Hepatocyte (in vitro differentiated cells): ENCODE measurements at regions not wholly inside any gene's neighbourhood (a gene's known extent, or its start where the extent isn't known, plus 50 kb on each side); places are given as distances from the start of the nearest gene placed in this dataset.

Source experiments
- DNase-seq: peaks from one replicate; pipeline ENCODE4 v3.0.0-alpha.2; 2016; ENCODE audit warnings: low spot score
- H2AFZ ChIP-seq: fragments of 200-600 bp; sonication (generic); 2 replicates; pipeline ENCODE4 v1.6.0; 2016; ENCODE audit warnings: antibody characterized with exemption, mild to moderate bottlenecking
- H3K27ac ChIP-seq: fragments of 200-600 bp; sonication (generic); 2 replicates; pipeline ENCODE4 v1.5.1; 2016; ENCODE audit warnings: mild to moderate bottlenecking
- H3K27me3 ChIP-seq: fragments of 200-600 bp; sonication (generic); 2 replicates; pipeline ENCODE4 v1.6.1; 2016
- H3K36me3 ChIP-seq: fragments of 200-600 bp; sonication (generic); replicated peaks from 2 replicates; pipeline ENCODE4 v1.5.1; 2016; ENCODE audit warnings: low read depth; ENCODE audit not compliant: insufficient read depth
- H3K4me1 ChIP-seq: fragments of 200-600 bp; sonication (generic); 2 replicates; pipeline ENCODE4 v1.5.1; 2016; ENCODE audit warnings: mild to moderate bottlenecking, moderate library complexity; ENCODE audit not compliant: insufficient read depth
- H3K4me2 ChIP-seq: fragments of 200-600 bp; sonication (generic); 2 replicates; pipeline ENCODE4 v1.6.0; 2016
- H3K4me3 ChIP-seq: fragments of 200-600 bp; sonication (generic); 2 replicates; pipeline ENCODE4 v1.5.1; 2016; ENCODE audit warnings: mild to moderate bottlenecking
- H3K79me2 ChIP-seq: fragments of 200-600 bp; sonication (generic); 2 replicates; pipeline ENCODE4 v1.6.0; 2017; ENCODE audit warnings: mild to moderate bottlenecking
- H3K9me2 ChIP-seq: fragments of 200-600 bp; sonication (generic); replicated peaks from 2 replicates; pipeline ENCODE4 v1.6.0; 2017; ENCODE audit warnings: mild to moderate bottlenecking; ENCODE audit not compliant: insufficient read depth
- H3K9me3 ChIP-seq: fragments of 200-600 bp; sonication (generic); 2 replicates; pipeline ENCODE4 v1.5.1; 2016; ENCODE audit warnings: low read depth, mild to moderate bottlenecking
- H4K20me1 ChIP-seq: fragments of 200-600 bp; sonication (generic); 2 replicates; pipeline ENCODE4 v1.6.0; 2016; ENCODE audit warnings: mild to moderate bottlenecking; ENCODE audit not compliant: insufficient read depth, poor library complexity, severe bottlenecking
- EZH2 ChIP-seq: fragments of 200-600 bp; sonication (generic); IDR thresholded peaks from 2 replicates; pipeline ENCODE4 v1.6.1; 2016; ENCODE audit warnings: antibody characterized with exemption, mild to moderate bottlenecking, borderline replicate concordance
- EZH2phosphoT487 ChIP-seq: fragments of 200-600 bp; sonication (generic); IDR thresholded peaks from one replicate; pipeline ENCODE4 v1.6.1; 2018; ENCODE audit warnings: antibody characterized with exemption, mild to moderate bottlenecking, low read depth, moderate library complexity; ENCODE audit not compliant: unreplicated experiment, severe bottlenecking
- whole genome bisulfite sequencing: methylation state at CpG from one replicate; pipeline ENCODE4 v1.1.6; 2016; ENCODE audit warnings: low lambda C conversion rate; ENCODE audit errors: missing lambda C conversion rate; 5-methylcytosine and 5-hydroxymethylcytosine counted together
- TF ChIP-seq, protein P1 (sequence below): fragments of 200-600 bp; sonication (generic); IDR thresholded peaks from 2 replicates; pipeline ENCODE4 v1.5.1; 2016; ENCODE audit warnings: antibody characterized with exemption, mild to moderate bottlenecking; ENCODE audit not compliant: poor library complexity

DNA sequence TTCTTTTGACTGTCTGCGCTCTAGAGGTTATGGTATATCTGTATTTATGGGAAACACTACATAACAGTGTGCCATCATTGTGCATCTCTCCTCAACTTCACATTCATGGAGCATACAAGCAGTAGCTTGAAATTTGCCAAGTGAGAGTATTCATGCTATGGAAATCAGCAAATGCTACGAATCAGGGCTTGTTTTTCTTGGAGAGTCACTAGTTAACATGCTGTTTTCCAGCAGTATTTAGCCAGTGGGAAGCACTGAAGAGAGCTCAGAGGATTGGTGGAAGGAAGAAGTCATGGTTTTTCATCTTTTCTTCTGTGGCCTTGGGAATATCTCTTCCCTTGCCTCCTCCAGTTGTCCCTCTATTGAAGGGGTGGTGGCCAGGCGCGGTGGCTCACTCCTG lies 303.0 kb downstream of the PSAT1 start:
- no peak for DNase-seq
- 87% methylated on average over 4 of the region's 4 CpGs for WGBS
- Histone ChIP-seq H3K9me3 (no peaks in the 10 kb centered on the region), H3K9me2 (no peaks in the 10 kb centered on the region), H2AFZ (no peak overlapping the region), H3K27ac (no peak overlapping the region), H3K4me2 (no peak overlapping the region), H3K4me3 (no peak overlapping the region), H4K20me1 (no peaks in the 10 kb centered on the region), H3K27me3 (no peaks in the 10 kb centered on the region), H3K4me1 (peaks cover 2% of the 10 kb centered on the region), H3K36me3 (no peaks in the 10 kb centered on the region), H3K79me2 (no peaks in the 10 kb centered on the region)
- no peak for TF ChIP-seq EZH2phosphoT487
- TF ChIP-seq EZH2 = no peak
- TF ChIP-seq, protein P1, sequence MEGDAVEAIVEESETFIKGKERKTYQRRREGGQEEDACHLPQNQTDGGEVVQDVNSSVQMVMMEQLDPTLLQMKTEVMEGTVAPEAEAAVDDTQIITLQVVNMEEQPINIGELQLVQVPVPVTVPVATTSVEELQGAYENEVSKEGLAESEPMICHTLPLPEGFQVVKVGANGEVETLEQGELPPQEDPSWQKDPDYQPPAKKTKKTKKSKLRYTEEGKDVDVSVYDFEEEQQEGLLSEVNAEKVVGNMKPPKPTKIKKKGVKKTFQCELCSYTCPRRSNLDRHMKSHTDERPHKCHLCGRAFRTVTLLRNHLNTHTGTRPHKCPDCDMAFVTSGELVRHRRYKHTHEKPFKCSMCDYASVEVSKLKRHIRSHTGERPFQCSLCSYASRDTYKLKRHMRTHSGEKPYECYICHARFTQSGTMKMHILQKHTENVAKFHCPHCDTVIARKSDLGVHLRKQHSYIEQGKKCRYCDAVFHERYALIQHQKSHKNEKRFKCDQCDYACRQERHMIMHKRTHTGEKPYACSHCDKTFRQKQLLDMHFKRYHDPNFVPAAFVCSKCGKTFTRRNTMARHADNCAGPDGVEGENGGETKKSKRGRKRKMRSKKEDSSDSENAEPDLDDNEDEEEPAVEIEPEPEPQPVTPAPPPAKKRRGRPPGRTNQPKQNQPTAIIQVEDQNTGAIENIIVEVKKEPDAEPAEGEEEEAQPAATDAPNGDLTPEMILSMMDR = no peak

DNA sequence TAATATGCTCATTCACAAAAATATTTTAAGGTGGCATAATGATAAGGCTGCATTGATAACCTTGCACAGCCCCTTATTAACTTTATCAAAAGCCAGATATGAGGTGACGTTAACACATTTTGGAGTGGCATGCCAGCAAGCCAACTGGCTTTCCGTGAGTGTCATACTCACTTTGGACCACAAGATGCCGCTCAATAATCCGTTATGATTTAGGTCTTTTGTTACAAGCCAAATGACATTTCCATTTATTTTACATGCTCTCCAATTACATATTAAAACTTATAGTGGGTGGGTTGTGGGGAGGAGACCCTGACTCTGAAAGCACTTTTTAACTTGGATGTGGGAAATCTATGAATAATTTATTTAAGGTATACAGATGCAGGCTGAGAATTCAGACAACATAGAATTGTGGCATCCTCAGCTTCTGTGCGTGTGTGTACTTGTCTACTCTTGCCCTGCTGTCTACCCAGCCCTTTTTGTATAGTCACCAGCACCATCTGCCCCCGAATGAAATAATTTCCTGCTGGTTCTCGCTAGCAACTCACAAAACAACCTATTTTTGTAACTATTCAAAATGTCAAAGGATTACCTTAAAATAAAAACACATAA lies 305.1 kb downstream of the PSAT1 start:
- H3K4me1 ChIP-seq = peaks cover 15% of the 10 kb centered on the region
- no peak overlapping the region for H3K4me2 ChIP-seq
- H3K27ac ChIP-seq = no peak overlapping the region
- H3K79me2 ChIP-seq = no peaks in the 10 kb centered on the region
- WGBS = 26% methylated on average over 7 of the region's 7 CpGs
- no peaks in the 10 kb centered on the region for H3K36me3 ChIP-seq
- H2AFZ ChIP-seq = no peak overlapping the region
- TF ChIP-seq, protein P1 = peak; percentile 84
- TF ChIP-seq EZH2phosphoT487 = no peak
- DNase-seq = peak; percentile 58
- no peaks in the 10 kb centered on the region for H3K9me3 ChIP-seq
- no peak overlapping the region for H3K4me3 ChIP-seq
- no peaks in the 10 kb centered on the region for H3K9me2 ChIP-seq
- no peaks in the 10 kb centered on the region for H3K27me3 ChIP-seq
- no peaks in the 10 kb centered on the region for H4K20me1 ChIP-seq

DNA sequence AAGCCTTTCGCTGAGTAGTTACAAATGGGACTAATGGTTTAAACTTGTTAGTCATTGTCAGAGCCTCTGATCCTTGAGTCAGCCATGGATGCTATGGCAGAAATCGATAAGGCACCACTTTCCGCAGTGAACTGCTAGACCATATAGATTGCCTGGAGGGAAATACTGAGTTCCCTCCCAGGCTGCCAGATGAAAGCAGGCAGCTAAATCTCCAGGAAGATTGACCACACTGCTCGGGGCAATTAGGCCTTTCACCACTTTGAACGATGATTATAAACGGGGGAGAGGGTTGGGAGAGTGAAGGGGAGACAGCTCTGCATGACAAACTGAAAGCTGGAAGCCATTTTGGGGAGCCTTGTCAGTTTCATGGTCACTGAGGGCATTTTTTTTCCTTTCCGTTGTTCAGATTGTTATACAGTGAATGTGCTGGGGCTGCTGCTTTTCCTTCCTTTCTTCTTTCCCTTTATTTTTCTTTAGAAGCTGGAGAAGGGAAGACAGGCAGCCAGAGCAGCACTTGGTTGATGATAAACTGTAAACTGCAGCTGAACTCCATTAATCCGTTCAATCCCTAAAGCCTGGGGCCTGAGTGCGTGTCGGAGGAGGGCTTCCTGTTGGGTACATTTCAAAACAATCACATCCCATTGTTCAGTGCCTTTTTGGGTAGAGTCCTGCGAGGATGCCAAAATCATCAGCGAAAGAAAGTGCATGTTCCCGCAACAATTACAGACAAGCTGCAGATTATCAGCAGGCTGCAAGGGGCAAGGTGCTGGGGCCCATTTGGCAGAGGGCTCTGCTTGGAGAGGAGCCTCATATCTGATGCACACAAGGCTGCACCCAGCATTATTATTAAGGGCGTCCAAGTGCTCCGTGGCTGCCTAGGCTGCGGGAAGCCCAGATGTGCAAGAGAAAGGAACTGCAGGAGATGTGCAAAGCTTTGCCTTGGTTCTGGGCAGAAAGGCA lies 308.4 kb downstream of the PSAT1 start:
- Histone ChIP-seq H3K9me3 (no peaks in the 10 kb centered on the region), H3K9me2 (no peaks in the 10 kb centered on the region), H3K36me3 (no peaks in the 10 kb centered on the region), H3K27me3 (no peaks in the 10 kb centered on the region), H3K79me2 (no peaks in the 10 kb centered on the region), H4K20me1 (no peaks in the 10 kb centered on the region), H3K4me3 (no peak overlapping the region), H3K4me2 (peak overlapping the region; percentile 69), H3K4me1 (peaks cover 15% of the 10 kb centered on the region), H3K27ac (peak overlapping the region; percentile 5), H2AFZ (peak overlapping the region; percentile 8)
- TF ChIP-seq, protein P1 = no peak
- TF ChIP-seq EZH2phosphoT487 = no peak
- TF ChIP-seq EZH2 = no peak
- 40% methylated on average over 16 of the region's 16 CpGs for WGBS
- DNase-seq = no peak
